ENCODE measurements at regions not wholly inside any gene's neighbourhood (a gene's known extent, or its start where the extent isn't known, plus 50 kb on each side); places are given as distances from the start of the nearest gene placed in this dataset.
"Not testable (repeated sequence)": the region's sequence is repeated elsewhere in the genome, so short reads cannot be mapped to it uniquely, and the experiment has no call there.

- H3K18ac ChIP-seq (ENCODE audit: low read length): no peak overlapping the region
- no peak overlapping the region for H2BK15ac ChIP-seq (replicated peaks; ENCODE audit: low read depth)
- H3K4me2 ChIP-seq (ENCODE audit: low read length): no peak overlapping the region
- H3K79me1 ChIP-seq (ENCODE audit: low read length): no peaks in the 10 kb centered on the region
- no peak overlapping the region for H3K9ac ChIP-seq (ENCODE audit: low read length)
- H3K79me2 ChIP-seq (ENCODE audit: control insufficient read depth, insufficient read depth, low read length): no peaks in the 10 kb centered on the region
- no peak overlapping the region for H3K4me3 ChIP-seq (ENCODE audit: low read length)
- no peaks in the 10 kb centered on the region for H3K27me3 ChIP-seq (ENCODE audit: insufficient read depth, low read length, poor library complexity)
- H3K23ac ChIP-seq (ENCODE audit: low read length): no peak overlapping the region
- no peak overlapping the region for H4K8ac ChIP-seq (ENCODE audit: low read depth, low read length)
- no peak overlapping the region for H2BK5ac ChIP-seq (ENCODE audit: low read length)
- DNase-seq: no peak
- H3K27ac ChIP-seq (ENCODE audit: low read depth, low read length): no peak overlapping the region
- no peak overlapping the region for H4K5ac ChIP-seq (ENCODE audit: low read length)
- no peak overlapping the region for H2BK120ac ChIP-seq (ENCODE audit: low read depth, low read length)
- no peak overlapping the region for H3K56ac ChIP-seq (ENCODE audit: low read length)
- no peaks in the 10 kb centered on the region for H3K36me3 ChIP-seq (ENCODE audit: control insufficient read depth, insufficient read depth, low read length)
- H3K4ac ChIP-seq (ENCODE audit: low read depth, low read length): no peak overlapping the region
- no peak overlapping the region for H2AK5ac ChIP-seq (ENCODE audit: low read length)
- no peaks in the 10 kb centered on the region for H3K4me1 ChIP-seq (ENCODE audit: control insufficient read depth, low read depth, low read length)
Observed at GRCh38 chrX:39268207-39268606, 466.9 kb downstream of the MID1IP1 start.

GRCh38 chrX:39275500-39276068 lies 474.3 kb downstream of the MID1IP1 start:
- Histone ChIP-seq H3K79me2 (ENCODE audit: control insufficient read depth, insufficient read depth, low read length) (no peaks in the 10 kb centered on the region), H2BK120ac (ENCODE audit: low read depth, low read length) (no peak overlapping the region)

GRCh38 chrX:39277685-39278390 lies 476.6 kb downstream of the MID1IP1 start:
- not testable (repeated sequence) for H3K23ac ChIP-seq (ENCODE audit: low read length); H3K4me2 ChIP-seq (ENCODE audit: low read length); H3K27me3 ChIP-seq (ENCODE audit: insufficient read depth, low read length, poor library complexity); H4K5ac ChIP-seq (ENCODE audit: low read length); H3K79me1 ChIP-seq (ENCODE audit: low read length); H3K4ac ChIP-seq (ENCODE audit: low read depth, low read length); H3K56ac ChIP-seq (ENCODE audit: low read length); H3K27ac ChIP-seq (ENCODE audit: low read depth, low read length); H3K79me2 ChIP-seq (ENCODE audit: control insufficient read depth, insufficient read depth, low read length); H2AK5ac ChIP-seq (ENCODE audit: low read length); H3K18ac ChIP-seq (ENCODE audit: low read length); H4K8ac ChIP-seq (ENCODE audit: low read depth, low read length); H3K4me3 ChIP-seq (ENCODE audit: low read length); H2BK120ac ChIP-seq (ENCODE audit: low read depth, low read length); H2BK15ac ChIP-seq (replicated peaks; ENCODE audit: low read depth); H3K4me1 ChIP-seq (ENCODE audit: control insufficient read depth, low read depth, low read length); H3K9ac ChIP-seq (ENCODE audit: low read length); H2BK5ac ChIP-seq (ENCODE audit: low read length); H3K36me3 ChIP-seq (ENCODE audit: control insufficient read depth, insufficient read depth, low read length); DNase-seq
- no CpG with 5 or more reads among the region's 46 CpGs for WGBS (ENCODE audit: extremely low coverage, insufficient coverage, low lambda C conversion rate)

More at GRCh38 chrX:39275500-39276068, 474.3 kb downstream of the MID1IP1 start:
- H3K4me2 ChIP-seq (ENCODE audit: low read length): no peak overlapping the region
- no peak overlapping the region for H4K8ac ChIP-seq (ENCODE audit: low read depth, low read length)
- H3K4ac ChIP-seq (ENCODE audit: low read depth, low read length): no peak overlapping the region
- no peak overlapping the region for H3K4me3 ChIP-seq (ENCODE audit: low read length)
- no peak overlapping the region for H3K27ac ChIP-seq (ENCODE audit: low read depth, low read length)
- no peaks in the 10 kb centered on the region for H3K36me3 ChIP-seq (ENCODE audit: control insufficient read depth, insufficient read depth, low read length)
- H2BK5ac ChIP-seq (ENCODE audit: low read length): no peak overlapping the region
- H3K27me3 ChIP-seq (ENCODE audit: insufficient read depth, low read length, poor library complexity): no peaks in the 10 kb centered on the region
- no peak overlapping the region for H3K18ac ChIP-seq (ENCODE audit: low read length)
- no peak overlapping the region for H2AK5ac ChIP-seq (ENCODE audit: low read length)
- no peak overlapping the region for H3K23ac ChIP-seq (ENCODE audit: low read length)
- H3K79me1 ChIP-seq (ENCODE audit: low read length): no peaks in the 10 kb centered on the region
- H3K56ac ChIP-seq (ENCODE audit: low read length): no peak overlapping the region
- no peak for DNase-seq
- H4K5ac ChIP-seq (ENCODE audit: low read length): no peak overlapping the region
- no CpG with 5 or more reads among the region's 23 CpGs for WGBS (ENCODE audit: extremely low coverage, insufficient coverage, low lambda C conversion rate)
- H3K9ac ChIP-seq (ENCODE audit: low read length): no peak overlapping the region
- H3K4me1 ChIP-seq (ENCODE audit: control insufficient read depth, low read depth, low read length): no peaks in the 10 kb centered on the region
- H2BK15ac ChIP-seq (replicated peaks; ENCODE audit: low read depth): no peak overlapping the region

DNA sequence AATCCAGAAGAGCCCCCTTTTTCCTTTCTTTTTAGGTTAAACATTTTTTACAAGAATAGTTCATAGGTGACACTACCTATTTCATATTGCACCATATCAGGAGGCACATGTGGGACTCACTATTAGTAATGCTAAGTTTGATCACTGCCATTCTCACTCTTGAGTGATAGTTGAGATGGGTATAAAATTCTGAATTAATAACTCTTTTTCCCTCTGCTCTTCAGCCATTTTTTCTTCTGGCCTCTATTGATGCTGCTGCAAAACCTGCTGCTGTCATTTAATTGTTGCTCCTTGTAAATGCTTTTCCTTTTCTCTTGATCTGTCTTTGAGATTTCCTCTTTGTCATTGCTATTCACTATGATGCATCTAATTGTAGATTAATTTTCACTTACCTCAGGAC lies 482.0 kb downstream of the MID1IP1 start:
- Histone ChIP-seq H3K56ac (ENCODE audit: low read length) (no peak overlapping the region), H3K36me3 (ENCODE audit: control insufficient read depth, insufficient read depth, low read length) (no peaks in the 10 kb centered on the region), H3K23ac (ENCODE audit: low read length) (no peak overlapping the region), H3K9ac (ENCODE audit: low read length) (no peak overlapping the region), H4K5ac (ENCODE audit: low read length) (no peak overlapping the region), H3K4me2 (ENCODE audit: low read length) (no peak overlapping the region), H3K27ac (ENCODE audit: low read depth, low read length) (no peak overlapping the region), H3K27me3 (ENCODE audit: insufficient read depth, low read length, poor library complexity) (no peaks in the 10 kb centered on the region), H2BK120ac (ENCODE audit: low read depth, low read length) (no peak overlapping the region), H3K4me1 (ENCODE audit: control insufficient read depth, low read depth, low read length) (no peaks in the 10 kb centered on the region), H3K79me2 (ENCODE audit: control insufficient read depth, insufficient read depth, low read length) (no peaks in the 10 kb centered on the region), H3K79me1 (ENCODE audit: low read length) (no peaks in the 10 kb centered on the region), H3K18ac (ENCODE audit: low read length) (no peak overlapping the region), H4K8ac (ENCODE audit: low read depth, low read length) (no peak overlapping the region), H2BK5ac (ENCODE audit: low read length) (no peak overlapping the region), H3K4ac (ENCODE audit: low read depth, low read length) (no peak overlapping the region), H2BK15ac (replicated peaks; ENCODE audit: low read depth) (no peak overlapping the region), H2AK5ac (ENCODE audit: low read length) (no peak overlapping the region), H3K4me3 (ENCODE audit: low read length) (no peak overlapping the region)
- DNase-seq: no peak

- Histone ChIP-seq H3K4ac (ENCODE audit: low read depth, low read length) (no peak overlapping the region), H3K9ac (ENCODE audit: low read length) (no peak overlapping the region), H3K79me2 (ENCODE audit: control insufficient read depth, insufficient read depth, low read length) (no peaks in the 10 kb centered on the region), H3K23ac (ENCODE audit: low read length) (no peak overlapping the region), H4K5ac (ENCODE audit: low read length) (no peak overlapping the region), H3K27me3 (ENCODE audit: insufficient read depth, low read length, poor library complexity) (no peaks in the 10 kb centered on the region), H2BK5ac (ENCODE audit: low read length) (no peak overlapping the region), H3K27ac (ENCODE audit: low read depth, low read length) (no peak overlapping the region), H2BK15ac (replicated peaks; ENCODE audit: low read depth) (no peak overlapping the region), H3K4me2 (ENCODE audit: low read length) (no peak overlapping the region), H3K36me3 (ENCODE audit: control insufficient read depth, insufficient read depth, low read length) (no peaks in the 10 kb centered on the region), H2BK120ac (ENCODE audit: low read depth, low read length) (no peak overlapping the region), H3K4me1 (ENCODE audit: control insufficient read depth, low read depth, low read length) (no peaks in the 10 kb centered on the region), H4K8ac (ENCODE audit: low read depth, low read length) (no peak overlapping the region), H3K18ac (ENCODE audit: low read length) (no peak overlapping the region), H2AK5ac (ENCODE audit: low read length) (no peak overlapping the region), H3K56ac (ENCODE audit: low read length) (no peak overlapping the region), H3K79me1 (ENCODE audit: low read length) (no peaks in the 10 kb centered on the region), H3K4me3 (ENCODE audit: low read length) (no peak overlapping the region)
- WGBS (ENCODE audit: extremely low coverage, insufficient coverage, low lambda C conversion rate): no CpG with 5 or more reads among the region's 3 CpGs
- DNase-seq: no peak
Observed at GRCh38 chrX:39288592-39288991, 487.3 kb downstream of the MID1IP1 start.

DNA sequence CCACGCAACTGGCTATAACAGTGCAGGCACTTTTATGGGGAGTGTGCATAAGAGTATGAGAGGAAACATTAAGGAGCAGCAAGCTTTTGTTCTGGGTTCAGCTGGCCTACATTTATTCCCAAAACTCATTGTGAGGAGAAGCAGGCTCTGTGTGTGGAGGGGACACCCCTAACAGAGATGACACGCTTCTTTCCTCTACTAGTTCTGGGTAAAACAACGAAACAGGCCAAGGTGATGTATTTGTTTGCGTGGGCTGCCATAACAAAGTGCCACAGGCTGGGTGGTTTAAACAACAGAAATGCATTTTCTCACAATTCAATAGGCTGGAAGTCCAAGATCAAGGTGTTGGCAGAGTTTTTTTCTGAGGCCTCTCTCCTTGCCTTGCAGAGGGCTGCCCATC lies 488.6 kb downstream of the MID1IP1 start:
- Histone ChIP-seq H3K18ac (ENCODE audit: low read length) (no peak overlapping the region), H2BK5ac (ENCODE audit: low read length) (no peak overlapping the region), H3K36me3 (ENCODE audit: control insufficient read depth, insufficient read depth, low read length) (no peaks in the 10 kb centered on the region), H3K9ac (ENCODE audit: low read length) (no peak overlapping the region), H3K23ac (ENCODE audit: low read length) (no peak overlapping the region), H3K4ac (ENCODE audit: low read depth, low read length) (no peak overlapping the region), H3K79me1 (ENCODE audit: low read length) (no peaks in the 10 kb centered on the region), H2BK120ac (ENCODE audit: low read depth, low read length) (no peak overlapping the region), H2AK5ac (ENCODE audit: low read length) (no peak overlapping the region), H3K4me2 (ENCODE audit: low read length) (no peak overlapping the region), H3K27me3 (ENCODE audit: insufficient read depth, low read length, poor library complexity) (no peaks in the 10 kb centered on the region), H3K4me3 (ENCODE audit: low read length) (no peak overlapping the region), H4K8ac (ENCODE audit: low read depth, low read length) (no peak overlapping the region), H4K5ac (ENCODE audit: low read length) (no peak overlapping the region), H2BK15ac (replicated peaks; ENCODE audit: low read depth) (no peak overlapping the region), H3K4me1 (ENCODE audit: control insufficient read depth, low read depth, low read length) (no peaks in the 10 kb centered on the region), H3K27ac (ENCODE audit: low read depth, low read length) (no peak overlapping the region), H3K56ac (ENCODE audit: low read length) (peak overlapping the region; percentile 49), H3K79me2 (ENCODE audit: control insufficient read depth, insufficient read depth, low read length) (no peaks in the 10 kb centered on the region)
- no peak for DNase-seq
- WGBS (ENCODE audit: extremely low coverage, insufficient coverage, low lambda C conversion rate): no CpG with 5 or more reads among the region's 4 CpGs
